ENCODE measurements at regions not wholly inside any gene's neighbourhood (a gene's known extent, or its start where the extent isn't known, plus 50 kb on each side); places are given as distances from the start of the nearest gene placed in this dataset.

DNA sequence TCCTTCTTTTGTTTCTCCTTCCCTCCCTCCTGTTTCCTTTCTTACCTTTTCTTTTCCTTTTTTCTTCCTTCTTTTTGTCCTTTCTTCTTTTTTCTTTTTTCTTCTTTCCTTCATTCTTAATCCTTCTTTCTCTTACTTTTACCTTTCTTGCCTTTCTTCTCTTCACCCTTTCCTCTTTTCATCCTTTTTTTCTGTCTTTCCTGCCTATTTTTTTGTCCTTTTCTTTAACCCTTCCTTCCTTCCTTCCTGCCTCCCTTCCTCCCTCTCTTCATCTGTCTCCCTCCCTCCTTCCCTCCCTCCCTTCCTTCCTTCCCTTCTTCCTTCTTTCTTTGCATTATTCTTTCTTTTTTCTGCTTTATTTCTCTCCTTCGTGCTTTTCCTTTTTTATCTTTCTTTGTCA lies 160.7 kb downstream of the AXIN2 start:
- 83 to 97% (median 92%) methylated on average over 1 of the region's 1 CpG for WGBS, 4 donors
- H3K4me1 ChIP-seq (replicated peaks in 1 of 2): no peaks in the 10 kb centered on the region
- no peak for DNase-seq
- intact Hi-C loops (cut with DNase I): no loop called here
- H3K27ac ChIP-seq: no peak overlapping the region
- no peaks in the 10 kb centered on the region for H3K9me3 ChIP-seq (replicated peaks in 1 of 3)
- TF ChIP-seq, protein P1, sequence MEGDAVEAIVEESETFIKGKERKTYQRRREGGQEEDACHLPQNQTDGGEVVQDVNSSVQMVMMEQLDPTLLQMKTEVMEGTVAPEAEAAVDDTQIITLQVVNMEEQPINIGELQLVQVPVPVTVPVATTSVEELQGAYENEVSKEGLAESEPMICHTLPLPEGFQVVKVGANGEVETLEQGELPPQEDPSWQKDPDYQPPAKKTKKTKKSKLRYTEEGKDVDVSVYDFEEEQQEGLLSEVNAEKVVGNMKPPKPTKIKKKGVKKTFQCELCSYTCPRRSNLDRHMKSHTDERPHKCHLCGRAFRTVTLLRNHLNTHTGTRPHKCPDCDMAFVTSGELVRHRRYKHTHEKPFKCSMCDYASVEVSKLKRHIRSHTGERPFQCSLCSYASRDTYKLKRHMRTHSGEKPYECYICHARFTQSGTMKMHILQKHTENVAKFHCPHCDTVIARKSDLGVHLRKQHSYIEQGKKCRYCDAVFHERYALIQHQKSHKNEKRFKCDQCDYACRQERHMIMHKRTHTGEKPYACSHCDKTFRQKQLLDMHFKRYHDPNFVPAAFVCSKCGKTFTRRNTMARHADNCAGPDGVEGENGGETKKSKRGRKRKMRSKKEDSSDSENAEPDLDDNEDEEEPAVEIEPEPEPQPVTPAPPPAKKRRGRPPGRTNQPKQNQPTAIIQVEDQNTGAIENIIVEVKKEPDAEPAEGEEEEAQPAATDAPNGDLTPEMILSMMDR (IDR thresholded peaks at IDR 0.05): no peak
- no peak for TF ChIP-seq POLR2A (IDR thresholded peaks at IDR 0.05)
- no peak overlapping the region for H3K4me3 ChIP-seq
- H3K36me3 ChIP-seq (replicated peaks in 1 of 2): no peaks in the 10 kb centered on the region
- no peaks in the 10 kb centered on the region for H3K27me3 ChIP-seq

DNA sequence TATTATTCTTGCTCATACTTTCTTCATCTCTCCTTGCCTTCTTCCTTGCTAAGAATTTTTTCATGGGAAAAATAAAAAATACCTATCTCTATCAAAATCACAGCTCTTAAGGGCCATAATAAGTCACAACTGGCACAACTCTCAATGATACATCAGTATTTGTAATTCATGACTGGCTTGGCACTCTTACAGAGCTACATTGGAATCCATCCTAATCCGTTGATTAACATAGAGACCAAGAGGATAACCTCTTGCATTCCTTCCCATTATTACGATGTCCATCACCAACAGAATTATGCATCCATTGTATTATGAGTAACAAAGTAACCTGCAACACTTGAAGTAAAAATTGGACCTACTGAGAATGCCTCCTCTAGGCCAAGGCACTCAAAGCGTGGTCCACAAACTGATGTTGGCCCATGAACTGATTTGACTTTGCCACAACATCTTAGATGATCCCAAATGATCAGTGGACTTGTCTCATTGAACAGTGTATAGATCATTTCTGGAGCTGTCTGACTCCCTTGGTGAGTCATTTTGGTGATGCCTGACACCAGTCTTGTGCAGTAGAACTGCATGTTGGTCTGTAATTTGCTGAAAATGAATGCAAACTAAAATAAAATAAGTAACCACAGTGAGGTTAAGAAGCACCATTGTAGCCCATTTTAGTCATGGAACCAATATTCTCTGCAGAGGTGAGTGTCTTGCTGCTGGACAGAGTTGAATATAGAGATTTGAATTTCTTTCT lies 163.2 kb downstream of the AXIN2 start:
- Histone ChIP-seq H3K27me3 (no peaks in the 10 kb centered on the region), H3K4me3 (no peak overlapping the region), H3K27ac (no peak overlapping the region), H3K9me3 (replicated peaks in 1 of 3) (no peaks in the 10 kb centered on the region), H3K36me3 (replicated peaks in 1 of 2) (no peaks in the 10 kb centered on the region), H3K4me1 (replicated peaks in 1 of 2) (no peaks in the 10 kb centered on the region)
- intact Hi-C loops (cut with DNase I): no loop called here
- TF ChIP-seq POLR2A (IDR thresholded peaks at IDR 0.05): no peak
- TF ChIP-seq, protein P1 (IDR thresholded peaks at IDR 0.05): no peak
- WGBS, 4 donors: 80 to 89% (median 83%) methylated on average over 3 of the region's 3 CpGs
- no peak for DNase-seq

DNA sequence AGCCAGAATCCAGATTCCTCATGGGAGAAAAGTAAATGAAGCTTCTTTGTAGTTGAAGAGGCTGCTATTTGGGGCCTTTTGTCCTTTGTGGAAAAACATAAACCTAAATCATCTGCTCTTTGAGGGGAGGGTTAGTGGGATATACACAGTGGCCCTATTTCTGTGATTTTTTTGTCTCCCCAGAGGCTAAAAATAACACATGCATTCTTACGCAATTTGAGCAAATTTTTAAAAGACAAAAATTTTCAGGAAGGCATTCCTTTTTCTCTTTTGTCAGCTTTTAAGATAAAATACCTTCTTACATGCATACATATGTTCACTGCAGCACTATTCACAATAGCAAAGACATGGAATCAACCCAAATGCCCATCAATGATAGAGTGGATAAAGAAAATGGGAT lies 165.5 kb downstream of the AXIN2 start:
- H3K4me3 ChIP-seq: no peak overlapping the region
- H3K4me1 ChIP-seq (replicated peaks in 1 of 2): no peaks in the 10 kb centered on the region
- DNase-seq: no peak
- TF ChIP-seq POLR2A (IDR thresholded peaks at IDR 0.05): no peak
- TF ChIP-seq, protein P1 (IDR thresholded peaks at IDR 0.05): no peak
- H3K27ac ChIP-seq: no peak overlapping the region
- intact Hi-C loops (cut with DNase I): no loop called here
- WGBS, 4 donors: 81 to 97% (median 88%) methylated on average over 1 of the region's 1 CpG
- H3K27me3 ChIP-seq: no peaks in the 10 kb centered on the region
- H3K36me3 ChIP-seq (replicated peaks in 1 of 2): no peaks in the 10 kb centered on the region
- no peaks in the 10 kb centered on the region for H3K9me3 ChIP-seq (replicated peaks in 1 of 3)

DNA sequence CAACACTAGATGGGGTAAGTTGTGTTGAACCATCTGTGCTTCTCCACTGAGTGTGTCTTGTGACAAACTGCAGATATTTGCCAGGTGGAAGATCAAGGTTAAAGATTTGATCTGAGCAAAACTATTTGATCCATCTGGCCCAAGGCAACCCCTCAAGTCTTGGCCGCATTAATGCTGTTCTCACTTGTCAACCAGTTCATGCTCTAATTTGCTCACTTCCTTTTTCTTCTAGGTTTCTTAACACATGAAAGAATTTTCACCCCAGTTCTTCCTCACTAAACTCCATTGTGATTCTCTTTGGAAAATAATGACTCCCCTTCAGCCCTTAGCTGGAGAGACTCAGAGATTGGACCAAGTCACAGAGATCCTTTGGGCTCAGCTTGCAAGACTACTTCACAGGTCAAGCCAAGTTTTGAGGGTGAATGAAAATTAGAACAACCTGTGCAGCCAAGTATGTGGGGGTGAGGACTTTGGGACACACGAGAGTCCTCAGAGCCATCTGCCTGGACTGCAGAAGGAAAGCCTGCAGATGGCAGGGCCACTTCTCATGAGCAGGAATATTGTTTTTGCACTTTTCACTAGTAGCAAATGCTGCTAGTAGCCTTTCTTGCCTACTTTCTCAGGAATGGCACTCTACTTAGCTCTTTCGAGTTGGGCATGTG lies 166.5 kb downstream of the AXIN2 start:
- intact Hi-C loops (cut with DNase I): no loop called here
- no peak for DNase-seq
- WGBS, 4 donors: 53 to 64% (median 61%) methylated on average over 3 of the region's 3 CpGs
- no peak overlapping the region for H3K27ac ChIP-seq
- H3K27me3 ChIP-seq: no peaks in the 10 kb centered on the region
- no peaks in the 10 kb centered on the region for H3K36me3 ChIP-seq (replicated peaks in 1 of 2)
- no peak overlapping the region for H3K4me3 ChIP-seq
- no peaks in the 10 kb centered on the region for H3K9me3 ChIP-seq (replicated peaks in 1 of 3)
- TF ChIP-seq, protein P1 (IDR thresholded peaks at IDR 0.05): no peak
- no peak for TF ChIP-seq POLR2A (IDR thresholded peaks at IDR 0.05)
- H3K4me1 ChIP-seq (replicated peaks in 1 of 2): no peaks in the 10 kb centered on the region
